ENCODE measurements at regions not wholly inside any gene's neighbourhood (a gene's known extent, or its start where the extent isn't known, plus 50 kb on each side); places are given as distances from the start of the nearest gene placed in this dataset.
"Not testable (repeated sequence)": the region's sequence is repeated elsewhere in the genome, so short reads cannot be mapped to it uniquely, and the experiment has no call there.

DNA sequence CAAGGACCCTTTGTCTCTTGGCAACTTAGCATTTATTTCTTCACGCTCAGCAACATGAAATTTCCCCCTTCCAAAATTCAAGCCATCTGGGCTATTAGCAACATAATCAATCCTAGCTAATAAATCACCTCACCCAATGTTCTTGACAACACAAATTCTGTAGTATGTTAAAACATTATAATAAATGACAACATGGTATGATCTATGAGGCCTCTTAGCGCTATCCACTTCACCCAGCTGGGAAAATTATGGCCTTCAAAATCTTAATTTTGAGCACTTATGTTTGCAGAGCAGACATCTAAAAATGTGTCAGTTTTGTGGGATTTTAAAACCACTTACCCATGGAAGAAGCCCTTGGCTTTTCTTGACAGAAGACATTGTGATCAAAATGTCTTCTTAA lies 181.9 kb downstream of the HDGFL1 start:
- no peak for DNase-seq

GRCh38 chr6:22752522-22752921 lies 183.2 kb downstream of the HDGFL1 start:
- DNase-seq = no peak

- no peak for DNase-seq
Measured at GRCh38 chr6:22754061-22754460, 184.7 kb downstream of the HDGFL1 start.

DNA sequence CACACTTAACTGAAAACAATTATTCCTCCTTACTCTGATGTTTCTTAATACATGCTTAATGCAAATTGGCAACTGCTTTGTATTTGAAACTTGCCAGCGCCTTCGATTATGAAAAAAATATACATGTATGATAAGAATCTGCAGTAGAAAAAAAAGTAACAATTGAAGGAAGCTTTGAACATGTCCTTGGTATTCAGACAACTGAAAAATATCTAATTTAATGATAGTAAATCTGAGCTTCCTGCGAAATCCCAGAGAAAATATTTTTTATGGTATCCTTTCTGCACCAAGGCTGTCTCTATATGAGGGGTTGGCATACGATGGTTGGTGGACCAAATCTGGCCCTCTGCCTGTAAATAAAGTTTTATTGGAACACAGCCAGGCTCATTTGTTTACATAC lies 186.2 kb downstream of the HDGFL1 start:
- no peak for DNase-seq

GRCh38 chr6:22756365-22756764 lies 187.0 kb downstream of the HDGFL1 start:
- no peak for DNase-seq

GRCh38 chr6:22764496-22764895 lies 195.1 kb downstream of the HDGFL1 start:
- no peak for DNase-seq

- DNase-seq = no peak
Measured at GRCh38 chr6:22765015-22765414, 195.6 kb downstream of the HDGFL1 start.

DNA sequence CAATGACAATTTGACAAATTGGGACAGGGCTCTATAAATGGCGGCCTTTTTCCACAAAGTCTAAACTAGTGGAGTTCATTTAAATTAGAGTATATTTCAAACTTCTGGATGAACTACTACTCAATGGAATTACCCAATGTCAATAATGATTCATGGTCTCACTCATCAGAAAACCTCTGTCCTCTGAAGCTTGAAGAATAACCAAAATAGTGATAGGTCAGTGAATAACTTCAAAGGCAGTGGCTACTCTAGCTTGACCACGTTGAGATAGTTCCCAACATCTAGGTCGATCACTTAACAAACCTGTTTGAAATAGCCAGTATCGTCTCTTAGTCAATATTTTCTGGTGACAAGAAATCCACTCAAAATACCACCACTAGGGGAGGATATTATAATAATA lies 197.6 kb downstream of the HDGFL1 start:
- DNase-seq = no peak

GRCh38 chr6:22770054-22770453 lies 200.7 kb downstream of the HDGFL1 start:
- no peak for DNase-seq

- no peak for DNase-seq
Measured at GRCh38 chr6:22774129-22774528, 204.8 kb downstream of the HDGFL1 start.

- DNase-seq = not testable (repeated sequence)
Measured at GRCh38 chr6:22778438-22778837, 209.1 kb downstream of the HDGFL1 start.

DNA sequence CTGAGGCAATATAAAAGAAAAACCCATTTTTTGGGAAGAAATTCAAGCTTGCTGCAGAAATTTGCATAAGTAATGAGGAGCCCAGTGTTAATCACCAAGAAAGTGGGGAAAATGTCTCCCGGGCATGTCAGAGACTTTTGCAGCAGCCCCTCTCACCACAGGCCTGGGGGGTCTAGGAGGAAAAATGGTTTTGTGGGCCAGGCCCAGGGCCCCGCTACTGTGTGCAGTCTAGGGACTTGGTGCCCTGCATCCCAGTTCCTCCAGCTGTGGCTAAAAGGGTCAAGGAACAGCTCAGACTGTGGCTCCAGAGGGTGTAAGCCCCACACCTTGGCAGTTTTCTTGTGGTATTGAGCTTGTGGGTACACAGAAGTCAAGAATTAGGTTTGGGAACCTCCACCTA lies 209.7 kb downstream of the HDGFL1 start:
- no peak for DNase-seq

DNA sequence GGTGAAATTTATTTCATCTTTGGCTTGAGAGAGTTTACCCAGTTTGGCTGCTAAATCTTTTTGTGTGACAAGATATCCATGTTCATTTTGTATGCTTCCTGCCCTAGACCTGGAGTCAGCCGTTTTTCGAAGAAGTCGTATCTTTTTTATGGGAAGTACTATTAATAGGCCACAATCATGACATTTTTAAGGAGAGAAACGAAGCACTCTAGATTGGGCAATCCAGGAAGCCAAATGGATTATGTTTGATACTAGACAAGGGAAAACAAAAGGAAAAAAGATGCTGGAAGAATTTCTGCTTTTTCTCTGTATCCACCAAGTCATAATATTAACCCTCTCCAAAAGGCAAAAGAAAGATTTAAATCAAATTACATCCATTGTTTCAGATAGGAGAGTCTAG lies 214.6 kb downstream of the HDGFL1 start:
- no peak for DNase-seq

DNA sequence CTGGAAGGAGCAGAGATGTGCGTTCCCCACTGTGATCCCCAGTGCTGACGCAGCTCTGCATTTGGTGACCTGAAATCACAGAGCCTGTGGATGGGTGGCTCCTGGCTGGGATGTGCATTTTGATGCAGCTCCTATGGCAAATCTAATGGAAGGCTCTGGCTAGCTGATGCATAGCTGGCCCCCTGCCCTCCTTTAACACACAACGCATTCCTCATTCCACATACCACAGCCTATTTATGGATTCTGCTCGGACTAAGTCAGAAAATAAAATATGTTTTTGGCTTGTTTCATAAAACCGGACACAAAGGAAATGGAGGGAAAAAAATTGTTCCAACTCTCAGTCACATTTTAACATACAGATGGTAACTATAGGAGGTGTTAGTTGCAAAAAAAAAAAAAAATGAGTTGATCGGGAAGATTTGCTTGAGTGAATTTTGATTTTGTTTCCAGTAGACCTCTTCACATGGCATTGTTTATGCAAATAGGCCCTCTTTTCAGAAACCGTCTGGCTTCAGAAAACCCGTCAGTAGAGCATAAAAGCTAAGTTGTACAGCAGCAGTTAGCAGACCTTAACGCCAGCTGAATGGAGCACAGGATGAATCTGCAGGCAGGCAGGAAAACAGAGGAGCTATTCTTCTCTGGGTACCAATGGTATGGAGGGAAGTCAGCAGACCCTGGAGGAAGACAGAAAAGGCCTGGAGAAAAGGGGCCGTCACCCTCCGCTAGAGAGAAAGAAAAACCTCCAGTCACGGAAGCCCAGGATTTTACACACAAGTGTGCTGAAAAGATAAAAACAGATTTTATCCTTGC lies 215.4 kb downstream of the HDGFL1 start:
- DNase-seq = no peak

DNA sequence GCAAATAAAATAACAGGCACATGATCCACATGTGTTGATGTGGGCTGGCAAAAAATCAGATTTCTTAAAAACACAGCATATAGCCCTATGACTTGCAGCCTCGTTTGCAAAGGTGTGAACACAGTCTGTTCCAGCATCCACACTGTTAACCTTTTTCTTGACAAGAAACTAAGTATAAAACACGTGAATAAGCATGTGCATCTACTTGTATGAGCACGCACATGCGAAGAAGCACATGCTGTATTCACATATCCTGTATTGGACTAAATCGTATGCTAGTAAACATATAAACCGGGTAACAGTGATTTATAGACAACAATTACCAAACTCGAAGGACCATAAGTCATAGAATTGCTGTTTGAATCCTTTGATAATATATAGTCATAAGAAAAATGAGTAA lies 218.7 kb downstream of the HDGFL1 start:
- DNase-seq = no peak

DNA sequence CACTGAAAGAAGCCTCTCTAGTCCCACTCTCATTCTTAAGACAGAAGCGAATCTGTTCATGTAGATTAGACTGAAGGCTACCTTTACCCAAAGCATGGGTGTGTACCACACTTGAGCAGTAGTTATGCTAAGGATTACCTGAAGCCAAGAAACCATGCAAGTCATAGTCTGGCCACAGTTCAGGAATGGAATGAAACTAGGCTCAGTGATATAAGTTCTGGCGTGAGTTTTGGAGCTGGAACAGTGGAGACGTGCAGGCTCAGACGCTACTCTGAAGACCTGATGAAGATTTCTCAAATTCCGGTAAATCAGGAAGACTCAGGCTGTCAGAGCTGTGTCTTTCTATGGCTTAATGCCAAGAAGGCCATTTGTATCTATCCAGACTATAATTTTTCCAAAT lies 219.9 kb downstream of the HDGFL1 start:
- no peak for DNase-seq

DNA sequence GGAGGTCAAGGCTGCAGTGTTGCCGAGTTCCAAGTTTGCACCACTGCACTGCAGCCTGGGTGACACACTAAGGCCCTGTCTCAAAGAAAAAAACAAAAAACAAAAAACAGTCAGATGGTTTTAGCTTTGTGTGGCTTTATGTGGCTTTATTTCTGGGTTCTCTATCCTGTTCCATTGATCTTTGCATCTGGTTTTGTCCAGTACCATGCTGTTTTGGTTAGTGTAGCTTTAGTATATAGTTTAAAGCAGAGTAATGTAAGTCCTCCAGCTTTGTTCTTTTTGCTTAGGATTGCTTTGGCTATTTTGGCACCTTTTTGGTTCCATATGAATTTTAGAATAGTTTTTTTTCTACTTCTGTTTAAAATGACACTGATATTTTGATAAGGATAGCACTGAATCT lies 225.5 kb downstream of the HDGFL1 start:
- DNase-seq = no peak

DNA sequence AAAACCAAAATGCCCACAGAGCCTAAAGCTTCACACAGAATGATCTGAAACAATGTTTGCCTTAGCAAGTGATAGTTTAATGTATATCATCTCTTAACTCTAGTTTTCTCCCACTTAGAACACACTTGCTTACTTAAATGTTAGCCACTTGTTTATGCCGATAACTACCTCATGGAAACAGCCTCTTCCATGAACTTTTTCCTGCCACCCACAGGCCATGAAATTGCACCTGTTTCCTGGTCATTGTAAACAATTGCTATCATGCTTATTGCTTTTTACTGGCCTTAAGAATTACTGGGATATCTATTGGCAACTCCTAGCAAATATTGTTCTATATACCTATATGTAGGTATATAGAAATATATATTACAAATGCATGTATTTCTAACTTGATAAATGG lies 231.1 kb downstream of the HDGFL1 start:
- no peak for DNase-seq

GRCh38 chr6:22801831-22802230 lies 232.5 kb downstream of the HDGFL1 start:
- DNase-seq = peak; percentile 8

GRCh38 chr6:22804620-22805261 lies 235.4 kb downstream of the HDGFL1 start:
- no peak for DNase-seq

GRCh38 chr6:22807261-22807660 lies 237.9 kb downstream of the HDGFL1 start:
- no peak for DNase-seq

DNA sequence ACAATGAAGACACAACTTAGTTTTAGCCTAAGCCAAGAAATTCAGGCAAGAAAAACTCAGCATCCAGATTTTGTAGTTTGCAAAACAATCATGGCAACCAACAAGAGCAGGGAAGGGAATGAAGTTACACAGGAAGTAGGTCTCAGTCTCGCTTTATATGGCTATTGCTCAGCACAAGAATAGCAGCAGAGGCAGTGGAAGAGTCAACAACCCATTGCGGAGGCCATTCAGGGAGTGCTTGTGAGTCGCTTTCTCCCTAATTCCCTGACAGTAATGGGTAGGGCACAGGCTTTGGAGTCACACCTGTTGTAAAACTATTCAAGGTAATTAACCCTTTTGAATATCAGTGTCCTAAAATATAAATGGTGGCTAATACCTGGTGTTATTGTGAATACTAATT lies 238.5 kb downstream of the HDGFL1 start:
- DNase-seq = no peak

- no peak for DNase-seq
Measured at GRCh38 chr6:22808466-22808865, 239.1 kb downstream of the HDGFL1 start.

DNA sequence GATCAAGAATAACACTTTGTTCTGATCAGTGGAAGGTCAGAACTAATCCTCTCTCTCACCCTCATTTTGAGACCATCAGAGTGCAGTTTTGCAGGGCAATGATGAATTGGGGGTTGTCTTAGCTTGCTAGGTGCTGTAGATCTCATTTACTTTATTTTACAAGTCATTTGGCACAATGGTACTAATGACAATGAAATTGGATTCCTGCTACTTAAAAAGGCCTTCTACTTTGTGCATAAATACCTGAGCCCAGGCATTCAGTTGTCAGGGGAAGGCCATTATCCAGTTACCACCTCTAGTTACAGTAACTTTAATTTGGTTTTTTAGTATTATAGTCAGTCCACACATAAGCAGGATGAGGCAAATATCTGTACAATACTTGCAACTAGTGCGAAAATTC lies 240.0 kb downstream of the HDGFL1 start:
- DNase-seq = no peak

- no peak for DNase-seq
Measured at GRCh38 chr6:22819209-22819608, 249.8 kb downstream of the HDGFL1 start.

Measured in NCI-H2171 (cell line).